ENCODE measurements at regions not wholly inside any gene's neighbourhood (a gene's known extent, or its start where the extent isn't known, plus 50 kb on each side); places are given as distances from the start of the nearest gene placed in this dataset.

DNA sequence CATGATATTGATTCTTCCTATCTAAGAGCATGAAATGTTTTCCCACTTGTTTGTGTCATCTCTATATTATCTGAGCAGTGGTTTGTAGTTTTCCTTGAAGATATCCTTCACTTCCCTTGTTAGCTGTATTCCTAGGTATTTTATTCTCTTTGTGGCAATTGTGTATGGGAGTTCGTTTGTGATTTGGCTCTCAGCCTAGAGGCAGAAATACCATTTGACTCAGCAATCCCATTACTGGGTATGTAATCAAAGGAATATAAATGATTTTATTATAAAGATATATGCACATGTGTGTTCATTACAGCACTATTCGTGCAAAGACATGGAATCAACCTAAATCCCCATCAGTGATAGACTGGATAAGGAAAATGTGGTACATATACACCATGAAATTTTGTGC is 172.7 kb upstream of the IL15 start:
- no peak for TF ChIP-seq TP53 (CRISPR knock-in tag; IDR thresholded peaks at IDR 0.05)
- TF ChIP-seq EP300 (IDR thresholded peaks at IDR 0.05): no peak
- no peak for TF ChIP-seq MYC (IDR thresholded peaks at IDR 0.05; ENCODE audit: borderline replicate concordance, low read length)
- TF ChIP-seq, protein P1, sequence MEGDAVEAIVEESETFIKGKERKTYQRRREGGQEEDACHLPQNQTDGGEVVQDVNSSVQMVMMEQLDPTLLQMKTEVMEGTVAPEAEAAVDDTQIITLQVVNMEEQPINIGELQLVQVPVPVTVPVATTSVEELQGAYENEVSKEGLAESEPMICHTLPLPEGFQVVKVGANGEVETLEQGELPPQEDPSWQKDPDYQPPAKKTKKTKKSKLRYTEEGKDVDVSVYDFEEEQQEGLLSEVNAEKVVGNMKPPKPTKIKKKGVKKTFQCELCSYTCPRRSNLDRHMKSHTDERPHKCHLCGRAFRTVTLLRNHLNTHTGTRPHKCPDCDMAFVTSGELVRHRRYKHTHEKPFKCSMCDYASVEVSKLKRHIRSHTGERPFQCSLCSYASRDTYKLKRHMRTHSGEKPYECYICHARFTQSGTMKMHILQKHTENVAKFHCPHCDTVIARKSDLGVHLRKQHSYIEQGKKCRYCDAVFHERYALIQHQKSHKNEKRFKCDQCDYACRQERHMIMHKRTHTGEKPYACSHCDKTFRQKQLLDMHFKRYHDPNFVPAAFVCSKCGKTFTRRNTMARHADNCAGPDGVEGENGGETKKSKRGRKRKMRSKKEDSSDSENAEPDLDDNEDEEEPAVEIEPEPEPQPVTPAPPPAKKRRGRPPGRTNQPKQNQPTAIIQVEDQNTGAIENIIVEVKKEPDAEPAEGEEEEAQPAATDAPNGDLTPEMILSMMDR (IDR thresholded peaks at IDR 0.05): no peak
- TF ChIP-seq RFX5 (IDR thresholded peaks at IDR 0.05): no peak
- TF ChIP-seq, protein P2, sequence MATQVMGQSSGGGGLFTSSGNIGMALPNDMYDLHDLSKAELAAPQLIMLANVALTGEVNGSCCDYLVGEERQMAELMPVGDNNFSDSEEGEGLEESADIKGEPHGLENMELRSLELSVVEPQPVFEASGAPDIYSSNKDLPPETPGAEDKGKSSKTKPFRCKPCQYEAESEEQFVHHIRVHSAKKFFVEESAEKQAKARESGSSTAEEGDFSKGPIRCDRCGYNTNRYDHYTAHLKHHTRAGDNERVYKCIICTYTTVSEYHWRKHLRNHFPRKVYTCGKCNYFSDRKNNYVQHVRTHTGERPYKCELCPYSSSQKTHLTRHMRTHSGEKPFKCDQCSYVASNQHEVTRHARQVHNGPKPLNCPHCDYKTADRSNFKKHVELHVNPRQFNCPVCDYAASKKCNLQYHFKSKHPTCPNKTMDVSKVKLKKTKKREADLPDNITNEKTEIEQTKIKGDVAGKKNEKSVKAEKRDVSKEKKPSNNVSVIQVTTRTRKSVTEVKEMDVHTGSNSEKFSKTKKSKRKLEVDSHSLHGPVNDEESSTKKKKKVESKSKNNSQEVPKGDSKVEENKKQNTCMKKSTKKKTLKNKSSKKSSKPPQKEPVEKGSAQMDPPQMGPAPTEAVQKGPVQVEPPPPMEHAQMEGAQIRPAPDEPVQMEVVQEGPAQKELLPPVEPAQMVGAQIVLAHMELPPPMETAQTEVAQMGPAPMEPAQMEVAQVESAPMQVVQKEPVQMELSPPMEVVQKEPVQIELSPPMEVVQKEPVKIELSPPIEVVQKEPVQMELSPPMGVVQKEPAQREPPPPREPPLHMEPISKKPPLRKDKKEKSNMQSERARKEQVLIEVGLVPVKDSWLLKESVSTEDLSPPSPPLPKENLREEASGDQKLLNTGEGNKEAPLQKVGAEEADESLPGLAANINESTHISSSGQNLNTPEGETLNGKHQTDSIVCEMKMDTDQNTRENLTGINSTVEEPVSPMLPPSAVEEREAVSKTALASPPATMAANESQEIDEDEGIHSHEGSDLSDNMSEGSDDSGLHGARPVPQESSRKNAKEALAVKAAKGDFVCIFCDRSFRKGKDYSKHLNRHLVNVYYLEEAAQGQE (IDR thresholded peaks at IDR 0.05): no peak
- no peak for TF ChIP-seq CEBPB (IDR thresholded peaks at IDR 0.05)
- no peak for TF ChIP-seq HEYL (CRISPR knock-in tag; IDR thresholded peaks at IDR 0.05)
- TF ChIP-seq, protein P3, sequence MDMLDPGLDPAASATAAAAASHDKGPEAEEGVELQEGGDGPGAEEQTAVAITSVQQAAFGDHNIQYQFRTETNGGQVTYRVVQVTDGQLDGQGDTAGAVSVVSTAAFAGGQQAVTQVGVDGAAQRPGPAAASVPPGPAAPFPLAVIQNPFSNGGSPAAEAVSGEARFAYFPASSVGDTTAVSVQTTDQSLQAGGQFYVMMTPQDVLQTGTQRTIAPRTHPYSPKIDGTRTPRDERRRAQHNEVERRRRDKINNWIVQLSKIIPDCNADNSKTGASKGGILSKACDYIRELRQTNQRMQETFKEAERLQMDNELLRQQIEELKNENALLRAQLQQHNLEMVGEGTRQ (IDR thresholded peaks at IDR 0.05): no peak
- no peak for TF ChIP-seq POLR2AphosphoS2 (conservative IDR thresholded peaks at IDR 0.05; ENCODE audit: low read length)
- TF ChIP-seq ZC3H11A (IDR thresholded peaks at IDR 0.05): no peak
- H3K4me2 ChIP-seq: no peak overlapping the region
- H3K9me3 ChIP-seq: no peaks in the 10 kb centered on the region
- no peak overlapping the region for H3K4me3 ChIP-seq
- DNase-seq (ENCODE audit: low read depth in 1 of 2, low spot score in 1 of 2): no peak
- H3K4me1 ChIP-seq: 0 out of 3 replicates have a peak, but pooled peaks cover 1% of the 10 kb centered on the region
- no peak for FAIRE-seq
- no peak overlapping the region for H3K27ac ChIP-seq
- POLR2A ChIA-PET: no interaction called here
- 60% methylated on average over 2 of the region's 2 CpGs for WGBS (ENCODE audit: missing lambda C conversion rate)
- CTCF ChIA-PET: interaction anchor here (1.3 kb wide), 1 partner anchor 35 kb away, joined by 3 read pairs; no protein-coding TSS in a partner anchor
- no peak for ATAC-seq

DNA sequence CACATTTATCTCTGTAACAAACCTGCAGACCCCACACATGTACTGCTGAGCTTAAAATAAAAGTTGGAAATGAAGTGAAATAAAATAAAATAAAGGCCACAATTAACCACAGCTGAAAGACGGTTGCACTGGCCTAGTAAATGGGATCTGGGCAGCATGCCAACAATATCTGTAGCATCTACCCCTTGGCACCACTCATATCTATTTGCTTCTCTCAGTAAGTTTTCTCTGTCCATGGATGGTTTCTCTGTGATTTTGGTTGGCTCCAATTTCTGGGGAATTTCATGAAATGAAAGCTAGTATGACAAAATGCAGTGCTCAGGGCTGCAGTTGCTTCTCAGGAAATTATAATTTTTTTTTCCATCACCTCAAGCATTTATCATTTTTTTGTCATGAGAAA is 172.0 kb upstream of the IL15 start:
- FAIRE-seq: no peak
- no peaks in the 10 kb centered on the region for H3K4me1 ChIP-seq
- TF ChIP-seq POLR2A (IDR thresholded peaks at IDR 0.05; ENCODE audit: low read length) (no peak), KDM1A (IDR thresholded peaks at IDR 0.05; ENCODE audit: low read depth) (no peak), KDM5A (IDR thresholded peaks at IDR 0.05) (no peak), CHD4 (IDR thresholded peaks at IDR 0.05; ENCODE audit: borderline replicate concordance) (no peak)
- TF ChIP-seq, protein P4, sequence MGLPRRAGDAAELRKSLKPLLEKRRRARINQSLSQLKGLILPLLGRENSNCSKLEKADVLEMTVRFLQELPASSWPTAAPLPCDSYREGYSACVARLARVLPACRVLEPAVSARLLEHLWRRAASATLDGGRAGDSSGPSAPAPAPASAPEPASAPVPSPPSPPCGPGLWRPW (IDR thresholded peaks at IDR 0.05): no peak
- TF ChIP-seq, protein P5, sequence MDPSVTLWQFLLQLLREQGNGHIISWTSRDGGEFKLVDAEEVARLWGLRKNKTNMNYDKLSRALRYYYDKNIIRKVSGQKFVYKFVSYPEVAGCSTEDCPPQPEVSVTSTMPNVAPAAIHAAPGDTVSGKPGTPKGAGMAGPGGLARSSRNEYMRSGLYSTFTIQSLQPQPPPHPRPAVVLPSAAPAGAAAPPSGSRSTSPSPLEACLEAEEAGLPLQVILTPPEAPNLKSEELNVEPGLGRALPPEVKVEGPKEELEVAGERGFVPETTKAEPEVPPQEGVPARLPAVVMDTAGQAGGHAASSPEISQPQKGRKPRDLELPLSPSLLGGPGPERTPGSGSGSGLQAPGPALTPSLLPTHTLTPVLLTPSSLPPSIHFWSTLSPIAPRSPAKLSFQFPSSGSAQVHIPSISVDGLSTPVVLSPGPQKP (IDR thresholded peaks at IDR 0.05; ENCODE audit: low read depth, low read length): no peak
- no peak overlapping the region for H3K27ac ChIP-seq
- ChIA-PET CTCF (no interaction called here), POLR2A (no interaction called here)
- 91% methylated on average over 1 of the region's 1 CpG for WGBS (ENCODE audit: missing lambda C conversion rate)
- H3K4me3 ChIP-seq: no peak overlapping the region
- no peak for ATAC-seq
- no peak for DNase-seq (ENCODE audit: low read depth in 1 of 2, low spot score in 1 of 2)
- H3K4me2 ChIP-seq: no peak overlapping the region
- no peaks in the 10 kb centered on the region for H3K9me3 ChIP-seq

DNA sequence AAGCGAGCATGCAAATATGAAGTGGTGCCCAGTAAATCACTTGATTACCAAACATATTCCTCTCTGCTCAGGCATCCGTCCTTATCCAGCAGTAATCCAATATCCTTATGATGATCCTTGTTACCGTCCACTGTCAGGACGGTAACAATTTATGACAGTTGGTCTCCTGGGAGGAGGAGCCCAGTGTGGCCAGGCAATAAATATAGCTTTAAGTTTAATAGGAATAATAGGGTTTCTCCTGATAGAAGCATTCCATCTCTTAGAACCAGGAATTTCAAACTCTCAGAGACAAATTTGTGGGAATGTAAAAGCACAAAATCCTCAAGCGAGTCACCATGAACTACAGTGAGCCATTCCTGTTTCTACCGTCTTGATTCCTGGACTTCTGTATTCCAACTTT is 171.2 kb upstream of the IL15 start:
- 95% methylated on average over 6 of the region's 6 CpGs for WGBS (ENCODE audit: missing lambda C conversion rate)
- ATAC-seq: no peak
- no peaks in the 10 kb centered on the region for H3K4me1 ChIP-seq
- no peak for FAIRE-seq
- ChIA-PET POLR2A (no interaction called here), CTCF (no interaction called here)
- H3K9me3 ChIP-seq: no peaks in the 10 kb centered on the region
- no peak overlapping the region for H3K4me2 ChIP-seq
- TF ChIP-seq, protein P6, sequence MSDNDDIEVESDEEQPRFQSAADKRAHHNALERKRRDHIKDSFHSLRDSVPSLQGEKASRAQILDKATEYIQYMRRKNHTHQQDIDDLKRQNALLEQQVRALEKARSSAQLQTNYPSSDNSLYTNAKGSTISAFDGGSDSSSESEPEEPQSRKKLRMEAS (IDR thresholded peaks at IDR 0.05): no peak
- no peak for DNase-seq (ENCODE audit: low read depth in 1 of 2, low spot score in 1 of 2)
- H3K27ac ChIP-seq: no peak overlapping the region
- no peak overlapping the region for H3K4me3 ChIP-seq
